Kidney (tissue), 13 donors: ENCODE measurements at regions not wholly inside any gene's neighbourhood (a gene's known extent, or its start where the extent isn't known, plus 50 kb on each side); places are given as distances from the start of the nearest gene placed in this dataset.

Experiments used
- DNase-seq, 5 donors: peaks; one replicate each; pipeline ENCODE4 v3.0.0-alpha.2; 2013 to 2020
- FAIRE-seq: peaks from 2 replicates; lab custom pipeline; 2012; peaks lifted over from hg19 to GRCh38; lab: Jason Lieb, UNC
- H3K27ac ChIP-seq, 2 donors: one replicate each; pipeline ENCODE4 v1.7.0; 2013; ENCODE audit warnings: low read depth in 2 of 2, low read length in 2 of 2, inconsistent platforms in 1 of 2
- H3K27me3 ChIP-seq: one replicate; pipeline ENCODE4 v1.7.1; 2013; ENCODE audit warnings: low read length, inconsistent platforms; ENCODE audit not compliant: control insufficient read depth, insufficient read depth
- H3K36me3 ChIP-seq, 3 donors: one replicate each; pipeline versions ENCODE4 v1.7.0 to v1.7.1; 2013; ENCODE audit warnings: low read length in 3 of 3, control low read depth in 1 of 3, inconsistent platforms in 1 of 3; ENCODE audit not compliant: insufficient read depth in 3 of 3, control insufficient read depth in 2 of 3
- H3K4me1 ChIP-seq, 3 donors: one replicate each; pipeline versions ENCODE4 v1.7.0 to v1.7.1; 2013; ENCODE audit warnings: low read length in 3 of 3, inconsistent platforms in 1 of 3, low read depth in 1 of 3; ENCODE audit not compliant: control insufficient read depth in 2 of 3, insufficient read depth in 2 of 3
- H3K4me3 ChIP-seq, 3 donors: one replicate each; pipeline versions ENCODE4 v1.7.0 to v1.8.1; 2013; ENCODE audit warnings: low read length in 3 of 3, control low read depth in 1 of 3, inconsistent platforms in 1 of 3
- H3K9ac ChIP-seq, 3 donors: one replicate each; pipeline versions ENCODE4 v1.7.0 to v1.7.1; 2013; ENCODE audit warnings: low read length in 3 of 3, control low read depth in 1 of 3, inconsistent platforms in 1 of 3
- H3K9me3 ChIP-seq, 3 donors: one replicate each; pipeline versions ENCODE4 v1.7.0 to v1.7.1; 2013; ENCODE audit warnings: low read length in 3 of 3, control low read depth in 1 of 3, inconsistent platforms in 1 of 3; ENCODE audit not compliant: control insufficient read depth in 2 of 3, insufficient read depth in 1 of 3
- CTCF ChIP-seq: IDR thresholded peaks from 3 replicates; pipeline ENCODE4 v1.5.1; 2012; ENCODE audit warnings: mild to moderate bottlenecking, moderate library complexity, borderline replicate concordance; ENCODE audit not compliant: insufficient read depth; ENCODE audit errors: extremely low read depth
- intact Hi-C: fragments of 100-400 bp; cut with DNase I; formaldehyde crosslinking; loops from one replicate; pipeline ENCODE4 v1.11.1; 2022
- donor health status: control.
- donor health status: control.
- donor health status: control.
- donor health status: control.
- donor health status: control.
- donor health status: DM: yes; HTN: yes; CAD: no.
- donor health status: Normal renal cell carcinoma (clear cell type).

- H3K9ac ChIP-seq, result no peak overlapping the region
- intact Hi-C loops, result no loop called here
- H3K27me3 ChIP-seq, result no peaks in the 10 kb centered on the region
- H3K9me3 ChIP-seq, result no peaks in the 10 kb centered on the region
- DNase-seq (no peak), FAIRE-seq (no peak)
- no peak overlapping the region for H3K27ac ChIP-seq
- no peaks in the 10 kb centered on the region for H3K36me3 ChIP-seq
- H3K4me1 ChIP-seq, result no peaks in the 10 kb centered on the region
- no peak overlapping the region for H3K4me3 ChIP-seq
- TF ChIP-seq CTCF, result no peak
These were observed 78.8 kb upstream of the BZW1 start for GRCh38 chr2:200732866-200733265.

- DNase-seq (no peak), FAIRE-seq (no peak)
- Histone ChIP-seq H3K27me3 (no peaks in the 10 kb centered on the region), H3K9ac (no peak overlapping the region), H3K27ac (no peak overlapping the region), H3K4me3 (no peak overlapping the region), H3K36me3 (no peaks in the 10 kb centered on the region), H3K9me3 (no peaks in the 10 kb centered on the region), H3K4me1 (no peaks in the 10 kb centered on the region)
- intact Hi-C loops, result no loop called here
- TF ChIP-seq CTCF, result no peak
These were observed 78.0 kb upstream of the BZW1 start for GRCh38 chr2:200733713-200734198.

GRCh38 chr2:200735061-200735460 lies 76.6 kb upstream of the BZW1 start:
- FAIRE-seq, result no peak
- no peak overlapping the region for H3K27ac ChIP-seq
- intact Hi-C loops, result no loop called here

More at GRCh38 chr2:200735061-200735460, 76.6 kb upstream of the BZW1 start:
- Histone ChIP-seq H3K4me1 (no peaks in the 10 kb centered on the region), H3K36me3 (no peaks in the 10 kb centered on the region), H3K27me3 (no peaks in the 10 kb centered on the region), H3K9ac (no peak overlapping the region), H3K9me3 (no peaks in the 10 kb centered on the region), H3K4me3 (no peak overlapping the region)
- no peak for TF ChIP-seq CTCF
- no peak for DNase-seq
